Liver (tissue), 2 donors: ENCODE measurements at regions not wholly inside any gene's neighbourhood (a gene's known extent, or its start where the extent isn't known, plus 50 kb on each side); places are given as distances from the start of the nearest gene placed in this dataset.

Experiments
- GABPA ChIP-seq, 2 donors: IDR thresholded peaks in 1 of 2; conservative IDR thresholded peaks in 1 of 2; 2 replicates each; pipeline ENCODE4 v1.6.1; 2016; ENCODE audit warnings: antibody characterized with exemption in 2 of 2, mild to moderate bottlenecking in 1 of 2, moderate library complexity in 1 of 2
- SP1 ChIP-seq: IDR thresholded peaks from 2 replicates; pipeline ENCODE4 v1.6.1; 2018; ENCODE audit warnings: antibody characterized with exemption, mild to moderate bottlenecking
- donor health status: healthy.

DNA sequence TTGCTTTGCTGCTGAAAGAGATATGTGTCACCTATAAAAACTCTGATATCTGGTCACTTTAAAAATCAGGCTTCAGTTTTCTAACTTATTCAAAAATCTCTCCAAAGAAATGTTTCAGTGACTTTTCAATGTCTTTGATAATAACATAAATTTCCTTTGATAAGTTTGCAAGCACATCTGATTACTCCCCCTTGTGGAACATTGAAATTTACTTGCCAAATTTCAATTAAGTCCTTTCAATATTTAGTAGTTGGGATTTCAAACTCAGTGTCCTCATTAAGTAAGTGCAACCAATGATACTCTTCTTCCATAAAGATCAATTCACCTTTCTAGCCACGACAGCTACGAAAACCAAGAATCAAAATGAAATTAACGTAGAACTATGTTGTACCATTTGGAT lies 151.3 kb upstream of the FAM47C start:
- TF ChIP-seq SP1 = no peak
- no peak for TF ChIP-seq GABPA (IDR thresholded peaks at IDR 0.05 in 1 of 2, conservative IDR thresholded peaks at IDR 0.05 in 1 of 2)
